Stimulated activated CD8-positive, alpha-beta memory T cell treated with anti-CD3 and anti-CD28 coated beads, Interleukin-4, amount 100 ng/mL, for 48 hours (primary cell): ENCODE measurements at regions not wholly inside any gene's neighbourhood (a gene's known extent, or its start where the extent isn't known, plus 50 kb on each side); places are given as distances from the start of the nearest gene placed in this dataset.

Experiments
- DNase-seq: peaks from one replicate; pipeline ENCODE4 v3.0.0-alpha.2; 2020

DNA sequence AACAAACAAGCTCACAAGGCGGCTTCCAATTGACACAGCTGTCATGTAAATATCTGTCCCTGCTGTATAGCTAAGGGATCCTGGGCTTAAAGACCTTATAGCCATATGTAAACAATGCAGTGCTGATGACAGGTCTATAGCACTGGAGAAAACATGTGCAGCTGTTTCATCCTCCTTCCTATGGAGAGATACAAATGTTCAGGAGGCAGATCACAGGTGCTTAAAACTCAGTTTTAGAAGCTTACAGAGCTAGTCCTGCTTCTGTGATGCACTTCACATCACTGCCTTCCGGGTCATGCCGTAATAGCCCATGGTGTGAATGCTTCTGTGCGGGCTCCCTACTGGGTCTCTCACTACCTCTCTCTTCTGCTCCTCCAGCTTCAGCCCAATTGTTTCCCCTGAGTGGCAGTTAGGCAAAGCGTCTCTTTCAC lies 262.4 kb upstream of the CHST9 start:
- no peak for DNase-seq

DNA sequence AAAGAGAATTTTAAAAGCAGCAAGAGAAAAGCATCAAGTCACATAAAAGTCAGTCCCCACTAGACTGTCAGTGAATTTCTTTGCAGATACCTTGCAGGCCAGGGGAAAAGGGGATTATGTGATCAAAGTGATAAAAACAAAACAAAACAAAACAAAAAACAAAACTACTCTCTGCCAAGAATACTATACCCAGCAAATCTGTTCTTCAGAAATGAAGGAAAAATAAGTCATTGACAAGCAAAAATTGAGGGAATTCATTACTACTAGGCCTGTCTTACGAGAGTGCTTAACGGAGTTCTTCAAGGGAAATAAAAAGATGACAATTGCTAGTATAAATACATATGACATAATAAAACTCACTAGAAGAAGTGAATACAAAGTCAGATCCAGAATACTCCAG lies 245.5 kb upstream of the CHST9 start:
- no peak for DNase-seq

DNA sequence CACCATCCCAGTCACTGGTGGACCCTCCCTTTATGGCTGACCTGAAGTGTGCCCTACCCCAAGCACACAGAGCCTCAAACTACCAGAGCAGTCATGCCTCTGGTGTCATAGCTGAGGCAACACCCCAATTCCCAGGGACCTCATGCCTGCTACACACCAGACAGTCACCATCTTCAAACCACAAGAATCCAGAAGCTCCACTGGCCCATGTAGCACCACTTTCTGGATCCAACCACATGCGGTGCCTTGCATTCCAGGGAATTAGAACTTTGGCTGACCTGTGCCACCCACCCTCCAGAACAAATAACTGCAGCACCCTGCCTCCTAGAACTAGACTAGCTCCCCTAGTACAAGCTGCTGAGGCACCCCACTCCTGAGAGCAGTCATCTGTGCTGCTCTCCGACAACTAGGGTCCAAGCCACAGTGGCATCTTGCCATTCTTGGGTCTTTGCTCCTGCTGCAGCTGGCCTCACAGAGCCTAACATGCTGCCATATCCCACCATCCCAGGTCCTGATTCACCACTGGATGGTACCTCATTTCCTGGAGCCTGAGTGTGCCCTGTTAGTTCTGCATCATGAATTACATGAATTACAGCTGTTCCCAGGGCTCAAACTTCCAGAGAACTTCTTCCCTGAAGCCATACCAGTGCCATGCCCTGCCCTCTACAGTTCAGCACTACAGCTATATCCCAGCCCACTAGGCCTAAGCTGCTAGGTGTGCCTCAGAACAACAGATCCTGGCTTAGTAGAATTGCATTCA lies 243.8 kb upstream of the CHST9 start:
- DNase-seq, result no peak

DNA sequence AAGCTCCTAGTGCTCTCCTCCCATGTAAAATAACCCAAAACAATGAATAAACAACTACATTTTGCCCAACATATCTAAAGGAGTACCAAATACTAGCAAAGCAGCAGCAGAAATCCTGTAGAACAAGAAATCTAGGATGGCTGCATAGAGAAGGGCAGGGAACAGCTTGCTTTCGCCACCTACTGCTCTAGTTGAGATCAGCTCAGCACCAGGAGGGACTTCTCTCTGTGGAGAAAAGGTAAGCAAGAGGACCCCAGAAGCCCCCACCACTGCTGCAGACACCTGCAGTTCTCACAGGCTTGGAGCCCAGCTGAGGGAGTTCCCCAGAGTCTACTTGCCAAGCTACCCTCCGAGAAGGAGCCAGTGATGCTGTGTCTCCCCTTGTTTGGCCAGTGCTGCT lies 243.0 kb upstream of the CHST9 start:
- no peak for DNase-seq

DNA sequence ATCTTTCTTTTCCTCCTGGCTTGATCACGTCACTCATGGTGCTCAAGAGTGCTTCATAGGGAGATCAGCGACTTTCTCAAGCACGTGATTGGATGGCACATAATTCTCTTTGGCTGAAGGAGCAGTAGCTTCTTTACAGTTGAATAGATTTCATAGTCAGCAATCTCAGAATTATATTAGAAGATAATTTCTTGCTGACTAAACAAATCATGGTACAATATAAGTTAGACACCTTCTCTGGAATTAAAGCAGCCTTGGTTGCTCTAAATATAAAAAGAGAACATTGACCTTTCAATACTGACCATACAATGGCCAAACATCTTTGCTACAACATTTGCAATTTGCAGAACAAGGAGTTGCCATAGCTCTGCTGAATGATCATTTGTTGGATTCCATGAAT lies 238.5 kb upstream of the CHST9 start:
- DNase-seq, result no peak

DNA sequence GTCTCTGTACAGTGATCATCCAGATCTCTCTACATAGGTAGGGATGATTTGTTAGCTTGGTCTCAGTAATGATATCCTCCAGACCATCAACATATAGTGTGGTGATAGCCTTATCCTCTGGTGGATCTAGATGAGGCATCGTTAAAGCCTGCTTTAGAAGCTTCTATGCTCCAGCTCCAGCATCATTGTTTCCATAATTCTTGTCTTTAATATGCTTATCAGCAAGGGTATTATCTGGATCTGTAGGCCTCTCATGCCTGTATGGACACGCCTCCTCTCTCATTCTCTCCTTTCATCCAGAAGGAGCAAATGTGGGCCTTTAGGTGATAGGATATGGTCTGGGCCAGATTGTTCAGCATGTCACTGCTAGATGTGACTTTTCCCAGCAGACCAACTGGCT lies 234.5 kb upstream of the CHST9 start:
- DNase-seq, result no peak

DNA sequence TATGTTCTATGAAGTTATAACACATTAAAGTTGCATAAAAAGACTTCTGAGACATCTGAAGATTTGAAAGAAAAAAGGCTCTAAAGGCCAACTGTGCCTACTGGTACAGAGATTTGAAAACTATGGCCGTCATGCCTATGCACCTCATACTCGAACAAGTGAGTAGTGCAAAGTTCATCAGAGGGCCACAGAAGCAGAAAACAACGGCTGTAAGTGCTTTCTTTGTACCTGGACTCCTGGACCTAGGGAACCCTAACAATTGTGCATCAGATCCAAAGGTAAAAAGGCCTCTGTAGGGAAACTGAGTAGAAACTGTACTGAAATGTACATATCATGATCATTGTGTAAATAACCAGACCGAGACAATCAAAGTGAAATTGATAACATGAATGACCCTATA lies 230.4 kb upstream of the CHST9 start:
- no peak for DNase-seq

DNA sequence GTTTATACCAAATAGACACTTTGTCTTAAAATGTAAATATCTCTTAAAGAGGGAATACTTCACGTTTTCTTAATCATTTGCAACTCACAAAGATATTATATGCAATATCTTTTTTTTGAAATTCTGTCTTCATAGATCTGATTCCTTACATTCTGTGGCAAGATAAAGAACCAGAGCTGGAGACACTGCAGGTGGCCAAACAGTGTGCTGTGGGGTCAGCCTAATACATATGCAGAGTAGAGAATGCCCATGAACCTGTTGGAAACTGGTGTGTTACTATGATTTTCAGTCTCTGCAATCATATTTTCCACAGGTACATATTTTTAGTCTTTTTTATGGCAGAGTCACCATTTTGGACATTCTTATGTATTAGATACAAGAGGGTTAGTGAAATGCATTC lies 229.6 kb upstream of the CHST9 start:
- DNase-seq, result no peak

DNA sequence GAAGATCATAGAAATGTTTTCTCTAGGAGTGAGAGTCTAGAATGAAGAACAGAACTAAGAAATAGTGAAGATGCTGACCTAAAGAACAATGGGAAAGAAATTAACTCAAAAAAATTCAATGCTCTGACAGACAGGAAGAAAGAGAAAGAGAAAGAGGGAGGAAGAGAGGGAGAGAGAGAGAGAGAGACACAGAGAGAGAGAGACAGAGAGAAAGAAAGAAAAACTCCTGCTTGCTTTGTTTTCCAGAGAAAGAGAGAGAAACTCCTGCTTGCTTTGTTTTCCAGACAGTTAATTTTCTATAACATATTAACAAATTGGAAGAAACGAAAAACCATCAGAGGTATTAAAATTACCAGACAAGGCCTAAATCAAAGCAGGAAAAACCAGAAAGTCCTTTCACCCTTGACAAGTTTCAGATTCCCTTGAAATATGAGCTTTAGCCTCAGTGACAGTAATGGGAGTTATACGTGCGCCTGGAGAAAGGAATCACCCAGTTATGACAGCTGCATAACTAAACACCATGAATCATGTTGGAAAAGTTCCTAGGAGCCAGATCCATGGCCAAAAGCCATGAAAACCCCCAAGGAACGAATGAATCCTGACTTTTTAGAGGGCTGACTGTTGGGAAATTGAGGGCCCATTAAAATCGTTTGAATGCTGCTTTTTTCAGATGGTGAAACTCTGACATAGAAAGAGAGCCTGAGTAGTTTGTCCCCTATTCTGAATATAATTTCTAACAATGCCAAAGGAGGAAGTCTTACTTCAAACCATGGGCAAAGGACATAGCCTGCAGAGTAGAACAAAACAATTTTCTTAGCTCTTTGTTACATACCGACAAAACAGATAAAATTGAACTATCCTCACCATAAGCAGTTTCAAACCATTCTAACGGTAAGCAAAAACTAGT lies 228.6 kb upstream of the CHST9 start:
- DNase-seq, result no peak

DNA sequence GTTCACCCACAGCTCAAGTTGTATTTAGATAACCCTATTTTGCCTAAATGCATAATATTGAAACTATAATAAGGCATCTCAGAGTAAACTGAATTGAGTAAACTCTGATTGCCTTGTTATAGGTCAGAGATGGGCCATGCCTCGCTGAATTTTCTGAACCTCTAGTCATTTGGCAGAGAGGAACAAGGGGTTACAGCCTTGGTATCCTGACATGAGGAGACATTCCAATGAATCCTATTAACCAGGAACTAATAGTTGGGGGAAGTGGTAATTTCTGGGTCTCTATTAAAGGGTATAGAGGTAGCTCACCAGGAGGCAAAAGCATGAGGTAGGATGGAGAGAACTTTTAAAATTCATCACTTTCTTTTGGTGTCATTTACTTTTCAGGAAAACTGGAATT lies 227.4 kb upstream of the CHST9 start:
- DNase-seq, result no peak

DNA sequence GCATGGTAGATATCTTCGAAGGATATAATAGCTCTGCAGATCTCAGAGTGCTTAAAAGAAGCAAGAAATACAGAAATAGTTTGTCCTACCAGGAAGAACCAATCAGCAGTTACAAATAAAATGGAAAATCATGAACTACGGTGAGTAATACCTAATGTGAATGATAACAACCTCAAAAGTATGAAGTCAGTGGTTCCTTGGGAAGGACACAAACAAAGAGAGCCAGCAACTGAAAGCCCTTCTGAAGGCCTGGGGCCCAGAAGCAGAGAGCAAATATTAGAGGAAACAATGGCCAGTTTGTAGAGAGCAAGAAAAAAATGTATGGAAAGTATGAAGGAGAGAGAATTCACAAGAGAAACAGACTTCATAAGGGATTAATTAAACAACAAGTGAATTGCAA lies 226.8 kb upstream of the CHST9 start:
- DNase-seq, result no peak

DNA sequence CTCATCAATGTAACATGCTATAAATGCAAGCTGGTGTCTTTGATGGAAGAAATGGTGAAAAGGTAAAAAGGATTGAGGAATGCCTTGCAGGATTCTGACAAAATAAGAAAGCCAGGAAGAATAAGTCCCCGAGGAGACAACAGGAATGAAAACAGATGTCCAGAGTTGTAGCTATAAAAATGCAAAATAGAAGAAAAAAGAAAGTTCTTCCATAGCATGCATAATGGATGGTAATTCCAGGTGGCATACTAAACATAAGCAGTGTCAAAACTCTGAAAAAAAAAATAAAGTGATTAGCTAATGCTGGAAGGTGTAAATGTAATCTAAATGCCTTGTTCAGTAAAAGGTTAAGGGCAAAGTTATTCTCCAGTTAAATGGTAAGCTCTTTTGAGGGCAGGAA lies 225.9 kb upstream of the CHST9 start:
- no peak for DNase-seq

DNA sequence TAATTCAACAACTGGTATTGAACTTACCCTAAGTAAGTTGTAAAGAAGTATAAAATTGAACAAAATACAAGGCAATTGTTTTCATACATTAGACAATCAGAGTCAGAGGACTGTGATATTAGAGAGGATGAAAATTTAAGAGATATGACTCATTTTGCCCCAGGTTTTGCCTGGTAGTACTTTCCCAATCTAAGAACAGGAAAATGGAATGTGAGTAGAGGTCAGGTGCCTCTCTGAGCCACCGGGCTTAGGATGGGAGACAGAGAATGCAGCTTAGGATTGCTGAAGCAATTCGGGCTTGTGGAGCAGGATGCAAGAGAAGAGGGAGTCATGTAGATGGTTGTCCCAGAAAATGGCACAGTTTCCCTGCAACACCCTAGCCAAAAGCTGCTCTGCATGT lies 219.7 kb upstream of the CHST9 start:
- DNase-seq, result no peak

DNA sequence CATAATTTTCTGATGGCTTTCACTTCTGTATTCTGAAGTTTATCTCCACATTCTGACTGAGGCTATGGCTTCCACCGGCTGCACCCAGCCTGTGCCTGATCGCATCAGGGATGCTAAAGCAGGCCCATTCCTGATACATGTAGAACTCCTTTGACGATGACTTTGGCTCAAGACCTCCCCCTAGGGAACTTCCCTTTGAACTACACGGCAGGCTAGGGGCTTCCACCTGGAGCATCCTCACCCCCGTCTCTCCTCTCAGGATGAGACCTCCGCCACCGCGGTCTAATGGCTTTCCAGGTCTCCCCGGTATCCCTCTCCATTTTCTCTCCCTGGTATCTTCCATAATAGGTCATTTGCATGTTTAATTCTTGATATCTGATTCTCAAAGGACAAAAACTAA lies 214.9 kb upstream of the CHST9 start:
- DNase-seq, result no peak

DNA sequence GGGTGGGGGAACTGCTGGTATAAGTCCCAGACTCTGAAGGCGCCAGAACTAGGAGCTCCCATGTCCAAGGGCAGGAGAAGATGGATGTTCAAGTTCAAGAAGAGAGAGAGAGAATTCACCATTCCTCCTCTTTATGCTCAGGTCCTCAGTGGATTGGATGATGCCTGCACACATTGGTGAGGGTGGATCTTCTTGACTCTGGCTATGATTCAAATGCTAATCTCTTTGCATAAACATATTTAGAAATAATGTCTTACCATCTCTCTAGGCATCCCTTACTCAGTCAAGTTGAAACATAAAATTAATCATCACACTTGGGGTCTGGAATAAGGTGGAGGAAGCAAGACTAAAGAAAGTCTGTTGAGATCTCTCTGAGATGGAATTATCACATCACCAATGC lies 210.6 kb upstream of the CHST9 start:
- DNase-seq, result no peak

DNA sequence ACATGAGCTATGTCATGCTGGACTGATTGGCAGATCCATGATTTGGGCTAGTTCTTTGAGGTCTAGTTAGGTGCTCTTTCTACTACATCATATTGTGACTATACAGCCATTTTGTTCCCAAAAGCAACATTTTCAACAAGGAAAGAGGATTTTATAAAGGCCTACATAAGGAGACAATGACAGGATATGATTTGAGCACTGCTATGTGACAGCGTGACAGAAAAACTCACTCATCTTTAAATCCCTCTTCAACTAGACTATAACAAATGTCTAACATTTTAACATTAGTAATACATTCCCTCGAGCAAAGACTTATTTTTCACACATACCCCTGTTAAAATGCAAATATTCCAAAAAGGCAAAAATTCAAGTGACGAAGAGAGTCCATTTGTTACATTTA lies 209.6 kb upstream of the CHST9 start:
- no peak for DNase-seq

DNA sequence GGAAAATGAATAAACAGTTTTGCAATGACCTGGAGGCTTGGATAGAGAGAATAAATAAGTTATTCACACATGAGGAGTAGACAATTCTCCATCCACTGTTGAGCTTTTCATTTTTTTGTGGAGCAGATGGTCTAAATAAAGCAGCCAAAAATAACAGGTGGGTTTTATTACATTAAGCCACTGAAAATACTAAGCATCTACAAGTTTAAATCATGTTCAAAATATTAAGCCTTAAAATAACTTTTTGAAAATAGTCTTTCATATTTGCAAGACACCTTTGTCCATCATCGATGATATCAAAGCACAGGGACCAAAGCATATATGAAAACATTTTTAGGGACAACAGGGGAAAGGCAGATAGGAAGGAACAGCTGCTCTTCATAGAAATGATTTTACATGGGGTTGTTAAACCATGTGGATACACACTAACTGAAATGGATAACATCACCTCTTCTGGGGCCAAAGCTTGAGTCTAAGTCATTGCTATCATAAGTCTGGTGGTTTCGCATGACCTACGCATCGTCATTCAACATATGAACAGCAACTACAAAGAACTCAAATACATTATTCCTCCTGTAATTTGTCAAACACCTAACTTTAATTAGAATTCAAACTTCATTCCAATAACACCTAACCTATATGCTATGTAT lies 197.6 kb upstream of the CHST9 start:
- DNase-seq, result no peak

DNA sequence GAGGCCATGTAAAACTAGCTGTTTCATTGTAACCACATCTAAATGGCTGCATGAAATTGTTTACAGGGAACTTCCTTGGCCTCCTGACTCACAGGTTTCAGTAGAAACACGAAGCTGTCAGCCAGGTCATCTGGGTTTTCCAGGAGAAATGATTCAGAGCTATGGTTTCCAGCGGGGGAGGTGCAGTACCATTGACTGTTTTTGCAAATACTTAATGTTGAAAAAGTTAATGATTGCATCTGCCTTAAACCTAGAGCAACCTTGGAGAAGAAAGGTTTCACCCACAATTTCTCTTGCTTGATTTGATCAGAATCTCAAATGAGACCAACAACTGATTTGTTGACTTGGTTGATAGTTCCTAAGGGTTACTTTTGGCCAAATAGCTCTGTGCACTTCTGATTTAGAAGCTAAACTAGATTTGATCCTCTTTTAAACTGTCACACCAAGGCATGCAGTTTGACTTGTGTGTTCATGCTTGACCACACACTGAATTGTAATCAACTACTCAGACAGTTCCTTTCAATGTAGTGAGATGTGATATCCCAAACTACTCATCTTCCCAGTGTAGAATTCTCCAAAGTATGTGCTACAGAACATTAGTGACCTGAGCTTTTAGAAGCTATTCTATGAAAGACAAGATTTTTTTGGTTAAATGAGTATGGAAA lies 193.5 kb upstream of the CHST9 start:
- no peak for DNase-seq

DNA sequence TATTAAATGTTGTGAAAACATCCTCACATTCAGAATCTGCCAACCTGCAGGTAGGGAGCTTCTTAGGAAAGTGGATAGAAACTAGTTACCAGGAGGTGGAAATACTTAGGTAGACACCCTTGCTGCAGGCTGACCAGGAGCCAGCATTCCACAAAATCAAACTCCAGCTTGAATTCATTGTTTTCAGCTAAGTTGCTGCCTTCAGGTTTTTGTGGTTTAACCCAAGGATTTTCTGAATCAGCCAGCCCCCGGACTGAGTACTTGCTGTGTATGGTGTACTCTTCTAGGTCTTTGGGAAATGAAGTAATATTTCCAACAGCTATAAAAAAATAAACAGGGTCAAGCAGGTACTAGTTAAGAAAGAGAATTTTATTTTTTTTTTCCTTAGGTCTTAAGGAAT lies 192.1 kb upstream of the CHST9 start:
- DNase-seq, result no peak

DNA sequence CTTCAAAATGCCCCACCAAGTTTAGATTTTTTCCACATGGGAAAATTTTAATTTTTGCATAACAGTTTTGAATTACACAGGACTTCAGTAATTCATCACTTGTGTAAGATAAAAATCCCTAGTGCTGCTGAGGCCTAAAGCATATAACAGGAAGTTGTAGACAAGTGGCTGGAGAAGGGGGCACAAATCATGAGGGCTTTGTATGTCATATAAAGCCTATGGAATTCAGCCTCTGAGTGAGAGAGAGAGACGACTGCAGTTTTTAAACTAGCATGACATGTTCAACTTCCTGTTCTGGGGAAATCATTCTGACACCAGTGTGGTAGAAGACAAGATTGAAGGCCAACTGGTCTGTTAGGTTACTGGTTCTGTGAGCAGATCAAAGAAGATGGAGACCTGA lies 187.3 kb upstream of the CHST9 start:
- no peak for DNase-seq

DNA sequence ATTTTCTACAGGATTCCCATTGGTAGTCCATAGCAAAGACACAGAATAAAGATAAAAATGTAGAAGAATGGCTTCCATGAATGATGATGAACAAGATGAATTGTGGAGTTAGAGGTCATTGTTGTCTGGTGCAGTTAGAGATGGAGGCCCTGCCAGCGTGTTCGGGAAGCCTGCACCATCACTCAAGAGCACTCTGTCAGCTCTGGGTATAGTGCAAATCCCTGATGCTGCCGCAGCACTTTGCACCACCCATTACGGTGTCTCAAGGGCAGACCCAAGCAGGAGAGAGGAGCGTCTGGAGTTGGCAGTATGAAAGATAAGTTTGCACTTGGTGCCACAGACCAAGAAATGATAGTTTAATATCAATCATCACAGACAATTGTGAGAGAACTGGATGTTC lies 181.6 kb upstream of the CHST9 start:
- no peak for DNase-seq

DNA sequence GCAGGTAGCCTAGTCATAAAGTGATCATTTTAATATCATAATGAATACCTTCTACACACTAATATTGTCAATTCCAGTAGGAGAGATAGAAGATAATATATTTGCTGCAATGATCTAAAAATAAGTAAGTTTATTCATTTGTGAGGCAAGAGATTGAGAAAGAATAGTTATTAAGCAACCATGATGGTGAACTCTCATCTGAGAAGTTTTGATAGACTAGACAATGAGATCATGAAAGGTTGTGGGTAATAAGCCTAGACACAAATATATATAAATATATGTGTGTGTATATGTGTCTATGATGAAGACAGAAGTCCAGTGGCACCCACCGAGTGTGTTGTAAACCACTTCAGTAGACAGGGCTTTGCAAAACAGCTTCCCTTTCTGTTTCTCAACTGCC lies 181.0 kb upstream of the CHST9 start:
- DNase-seq, result no peak

DNA sequence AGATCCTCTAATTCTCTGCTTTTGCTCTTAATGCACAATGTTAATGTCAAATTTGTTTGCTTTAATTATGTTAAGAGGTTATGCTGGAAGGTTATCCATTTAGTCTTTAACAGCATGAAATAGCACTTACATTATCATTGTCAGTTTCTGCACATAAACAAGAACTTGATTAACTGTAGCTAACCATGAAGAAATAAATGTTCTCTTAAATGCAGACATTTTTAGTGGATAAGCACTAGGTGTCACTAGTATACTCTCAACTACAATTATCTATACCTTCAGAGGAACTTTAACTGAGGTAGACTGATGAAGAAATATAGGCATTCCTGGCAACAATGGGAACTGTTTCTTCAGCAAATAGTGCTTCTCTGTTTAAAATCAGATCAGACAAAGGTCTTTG lies 178.8 kb upstream of the CHST9 start:
- DNase-seq, result no peak
